IMR-90 (cell line): ENCODE measurements at regions not wholly inside any gene's neighbourhood (a gene's known extent, or its start where the extent isn't known, plus 50 kb on each side); places are given as distances from the start of the nearest gene placed in this dataset.

Experiments used
- ATAC-seq: fragments of 200-7000 bp; cut with Tn5 transposase; 2 replicates; pipeline ENCODE4 v1.9.1; 2020; ENCODE audit warnings: low read depth, mild to moderate bottlenecking, moderate library complexity
- BruUV-seq: library from RNA; stranded (reverse); fragments of 400-500 nt; replicated peaks from 2 replicates; lab custom pipeline; 2021; lab: Mats Ljungman, UMichigan
- CTCF ChIA-PET: fragments of 300-600 bp; formaldehyde crosslinking; extraction: SDS; loops from one replicate; lab custom pipeline; 2021; ENCODE audit warnings: antibody characterized with exemption; lab: Yijun Ruan, JAX
- POLR2A ChIA-PET: fragments of 300-600 bp; sonication (Branson Sonifier 250); formaldehyde crosslinking; loops from one replicate; lab custom pipeline; 2022; ENCODE audit warnings: antibody characterized with exemption; ENCODE audit not compliant: unreplicated experiment; lab: Charles Lee
- DNase-seq: peaks from one replicate; pipeline ENCODE4 v3.0.0; 2013
- H2AFZ ChIP-seq: replicated peaks from 2 replicates; pipeline ENCODE3; 2013; ENCODE audit warnings: low read length, mild to moderate bottlenecking; ENCODE audit not compliant: poor library complexity
- H2AK5ac ChIP-seq: 2 replicates; pipeline ENCODE4 v1.6.1; 2013; ENCODE audit warnings: low read depth, low read length, inconsistent platforms
- H2AK9ac ChIP-seq: replicated peaks from 2 replicates; pipeline ENCODE3; 2013; ENCODE audit warnings: mild to moderate bottlenecking, low read depth, low read length, moderate library complexity; ENCODE audit not compliant: poor library complexity
- H2BK120ac ChIP-seq: 2 replicates; pipeline ENCODE4 v1.6.1; 2013; ENCODE audit warnings: low read depth, low read length, inconsistent platforms
- H2BK15ac ChIP-seq: 3 replicates; pipeline ENCODE4 v1.6.1; 2013; ENCODE audit warnings: low read depth, low read length, inconsistent platforms
- H2BK20ac ChIP-seq: 2 replicates; pipeline ENCODE4 v1.6.1; 2013; ENCODE audit warnings: low read depth, mild to moderate bottlenecking, inconsistent platforms, low read length, moderate library complexity
- H2BK5ac ChIP-seq: 2 replicates; pipeline ENCODE4 v1.6.1; 2013; ENCODE audit warnings: mild to moderate bottlenecking, low read depth, low read length, inconsistent platforms; ENCODE audit not compliant: poor library complexity, severe bottlenecking
- H3K14ac ChIP-seq: replicated peaks from 2 replicates; pipeline ENCODE4 v1.6.1; 2013; ENCODE audit warnings: low read depth, low read length, inconsistent platforms
- H3K18ac ChIP-seq: 2 replicates; pipeline ENCODE4 v1.6.1; 2013; ENCODE audit warnings: low read depth, low read length, control low read depth
- H3K23ac ChIP-seq: 2 replicates; pipeline ENCODE4 v1.6.1; 2013; ENCODE audit warnings: low read depth, low read length, inconsistent platforms
- H3K27ac ChIP-seq: 2 replicates; pipeline ENCODE4 v1.5.1; 2013; ENCODE audit warnings: mild to moderate bottlenecking, control low read depth, low read length; ENCODE audit not compliant: insufficient read depth
- H3K27me3 ChIP-seq: 2 replicates; pipeline ENCODE4 v1.6.1; 2013; ENCODE audit warnings: low read length; ENCODE audit not compliant: control insufficient read depth, insufficient read depth
- H3K36me3 ChIP-seq: 2 replicates; pipeline ENCODE4 v1.6.1; 2013; ENCODE audit warnings: low read length, mixed read lengths; ENCODE audit not compliant: control insufficient read depth, insufficient read depth
- H3K4ac ChIP-seq: 2 replicates; pipeline ENCODE4 v1.6.1; 2013; ENCODE audit warnings: low read depth, low read length, inconsistent platforms
- H3K4me1 ChIP-seq: 2 replicates; pipeline ENCODE4 v1.6.1; 2013; ENCODE audit warnings: low read length, mixed read lengths; ENCODE audit not compliant: control insufficient read depth, insufficient read depth
- H3K4me2 ChIP-seq: 2 replicates; pipeline ENCODE4 v1.6.1; 2013; ENCODE audit warnings: low read depth, mild to moderate bottlenecking, control low read depth, low read length, moderate library complexity
- H3K4me3 ChIP-seq: 2 replicates; pipeline ENCODE4 v1.5.1; 2013; ENCODE audit warnings: low read depth, mild to moderate bottlenecking, control low read depth, low read length, moderate library complexity; ENCODE audit not compliant: insufficient read depth
- H3K56ac ChIP-seq: 2 replicates; pipeline ENCODE4 v1.6.1; 2013; ENCODE audit warnings: low read length, inconsistent platforms; ENCODE audit not compliant: insufficient read depth; ENCODE audit errors: extremely low read depth
- H3K79me1 ChIP-seq, 2 experiments: 2 replicates each; pipeline ENCODE4 v1.6.1; 2013; ENCODE audit warnings: low read length in 2 of 2, inconsistent platforms in 1 of 2, low read depth in 1 of 2
- H3K9ac ChIP-seq: 2 replicates; pipeline ENCODE4 v1.6.1; 2013; ENCODE audit warnings: low read depth, low read length, control low read depth
- H3K9me1 ChIP-seq: 2 replicates; pipeline ENCODE4 v1.6.1; 2013; ENCODE audit warnings: low read length, inconsistent platforms; ENCODE audit not compliant: insufficient read depth
- H3K9me3 ChIP-seq: 2 replicates; pipeline ENCODE4 v1.6.1; 2013; ENCODE audit warnings: low read length; ENCODE audit not compliant: control insufficient read depth, insufficient read depth
- H4K20me1 ChIP-seq: 2 replicates; pipeline ENCODE4 v1.6.1; 2013; ENCODE audit warnings: low read length, inconsistent platforms; ENCODE audit not compliant: insufficient read depth
- H4K5ac ChIP-seq: 2 replicates; pipeline ENCODE4 v1.6.1; 2013; ENCODE audit warnings: mild to moderate bottlenecking, low read depth, low read length, control low read depth
- H4K8ac ChIP-seq, 2 experiments: 2 replicates each; pipeline ENCODE4 v1.6.1; 2013; ENCODE audit warnings: low read depth in 2 of 2, low read length in 2 of 2, control low read depth in 1 of 2, inconsistent platforms in 1 of 2
- H4K91ac ChIP-seq: 2 replicates; pipeline ENCODE4 v1.6.1; 2013; ENCODE audit warnings: low read depth, low read length, inconsistent platforms; ENCODE audit not compliant: insufficient read depth
- BHLHE40 ChIP-seq: fragments of 150-350 bp; IDR thresholded peaks from 2 replicates; pipeline ENCODE4 v1.6.1; 2016; ENCODE audit warnings: mild to moderate bottlenecking, low read depth, low read length
- CTCF ChIP-seq: conservative IDR thresholded peaks from 2 replicates; pipeline ENCODE4 v1.5.1; 2012; ENCODE audit warnings: mild to moderate bottlenecking, low read depth, low read length, improper control_type of control experiment
- ELK1 ChIP-seq: fragments of 150-350 bp; IDR thresholded peaks from 2 replicates; pipeline ENCODE4 v1.6.1; 2016; ENCODE audit warnings: low read depth, mild to moderate bottlenecking, low read length, moderate library complexity, borderline replicate concordance
- FOS ChIP-seq: fragments of 150-350 bp; IDR thresholded peaks from 2 replicates; pipeline ENCODE4 v1.6.1; 2016; ENCODE audit warnings: low read depth, low read length
- MAFK ChIP-seq: IDR thresholded peaks from 2 replicates; pipeline ENCODE4 v1.6.1; 2012; ENCODE audit warnings: low read depth, low read length, improper control_type of control experiment
- MAZ ChIP-seq: IDR thresholded peaks from 2 replicates; pipeline ENCODE4 v1.6.1; 2012; ENCODE audit warnings: low read depth, mild to moderate bottlenecking, low read length, improper control_type of control experiment, moderate library complexity, borderline replicate concordance
- MXI1 ChIP-seq: IDR thresholded peaks from 2 replicates; pipeline ENCODE4 v1.6.1; 2012; ENCODE audit warnings: low read depth, mild to moderate bottlenecking, low read length, moderate library complexity, borderline replicate concordance
- POLR2A ChIP-seq: IDR thresholded peaks from 2 replicates; pipeline ENCODE4 v1.6.1; 2012; ENCODE audit warnings: mild to moderate bottlenecking, low read depth, low read length
- SMC3 ChIP-seq: fragments of 150-350 bp; IDR thresholded peaks from 2 replicates; pipeline ENCODE4 v1.6.1; 2016; ENCODE audit warnings: low read depth, mild to moderate bottlenecking, antibody characterized with exemption, low read length, moderate library complexity
- USF2 ChIP-seq: fragments of 150-350 bp; IDR thresholded peaks from 2 replicates; pipeline ENCODE4 v1.6.1; 2017; ENCODE audit warnings: mild to moderate bottlenecking, antibody characterized with exemption, low read length, low read depth
- WGBS, 2 experiments: methylation state at CpG; one replicate each; pipeline versions ENCODE4 v1.1.5 to v1.1.7; 2013; ENCODE audit warnings: missing lambda C conversion rate in 2 of 2; ENCODE audit not compliant: insufficient read length in 1 of 2; ENCODE audit errors: extremely low coverage in 2 of 2; 5-methylcytosine and 5-hydroxymethylcytosine counted together
- dilution Hi-C: fragments of 300-500 bp; cut with HindIII; formaldehyde crosslinking; loops from one replicate; pipeline ENCODE4 v1.14.3; 2018; ENCODE audit warnings: low sequenced_read_pairs; ENCODE audit not compliant: unreplicated experiment
- in situ Hi-C: fragments of 300-500 bp; cut with MboI; formaldehyde crosslinking; loops from 3 replicates; pipeline ENCODE4 v1.14.3; 2019; ENCODE audit warnings: low sequenced_read_pairs, inconsistent platforms, mixed read lengths
- intact Hi-C: fragments of 100-400 bp; cut with micrococcal nuclease; formaldehyde crosslinking; loops from 2 replicates; pipeline ENCODE4 v1.10.0; 2022

- no peak overlapping the region for H3K56ac ChIP-seq
- ATAC-seq = no peak
- H2BK120ac ChIP-seq = no peak overlapping the region
- DNase-seq = no peak
- no TSS peak for BruUV-seq
- no peak overlapping the region for H3K18ac ChIP-seq
- H3K14ac ChIP-seq = no peak overlapping the region
- H3K9me3 ChIP-seq = peaks cover 2% of the 10 kb centered on the region; the same call in 1 of the 2 replicates
- CTCF ChIA-PET = no interaction called here
- no peaks in the 10 kb centered on the region for H3K4me1 ChIP-seq
- no peak overlapping the region for H4K8ac ChIP-seq
- no peak overlapping the region for H4K91ac ChIP-seq
- no peak overlapping the region for H2BK20ac ChIP-seq
- no peaks in the 10 kb centered on the region for H3K36me3 ChIP-seq
- no peak overlapping the region for H3K4me3 ChIP-seq
- no peak overlapping the region for H3K27ac ChIP-seq
- dilution Hi-C loops (no loop called here), intact Hi-C loops (no loop called here), in situ Hi-C loops (no loop called here)
- H3K27me3 ChIP-seq = no peaks in the 10 kb centered on the region
- H4K20me1 ChIP-seq = no peaks in the 10 kb centered on the region
- H3K4ac ChIP-seq = no peak overlapping the region
- TF ChIP-seq POLR2A (no peak), MAFK (no peak), USF2 (no peak), MAZ (no peak), FOS (no peak), BHLHE40 (no peak), CTCF (no peak), SMC3 (no peak), MXI1 (no peak), ELK1 (no peak)
- H2AK9ac ChIP-seq = no peak overlapping the region
- H2BK5ac ChIP-seq = no peak overlapping the region
- H3K79me1 ChIP-seq = no peaks in the 10 kb centered on the region; a peak in 1 of 4 replicates
- H3K9ac ChIP-seq = no peak overlapping the region
- no peak overlapping the region for H3K4me2 ChIP-seq
- no CpG with 5 or more reads among the region's 2 CpGs for WGBS, 2 experiments
- H4K5ac ChIP-seq = no peak overlapping the region
- H2BK15ac ChIP-seq = no peak overlapping the region
- no peak overlapping the region for H2AK5ac ChIP-seq
- POLR2A ChIA-PET = no interaction called here
- H3K9me1 ChIP-seq = no peaks in the 10 kb centered on the region; the same call in 1 of the 2 replicates
- no peak overlapping the region for H2AFZ ChIP-seq
- H3K23ac ChIP-seq = no peak overlapping the region
These were observed 263.7 kb upstream of the UGT8 start for GRCh38 chr4:114334884-114335330.
